A673 (cell line): ENCODE measurements at regions not wholly inside any gene's neighbourhood (a gene's known extent, or its start where the extent isn't known, plus 50 kb on each side); places are given as distances from the start of the nearest gene placed in this dataset.

Experiments
- CTCF ChIP-seq: fragments of 300-800, 200-600 bp; sonication (generic); conservative IDR thresholded peaks from 2 replicates; pipeline ENCODE4 v1.5.1; 2017; ENCODE audit warnings: low read depth, mild to moderate bottlenecking, antibody characterized with exemption, low read length, moderate library complexity, mixed read lengths
- EZH2 ChIP-seq: fragments of 200-600 bp; sonication (generic); IDR thresholded peaks from 2 replicates; pipeline ENCODE4 v1.6.1; 2017; ENCODE audit warnings: borderline replicate concordance, low read depth, mild to moderate bottlenecking, mixed read lengths, antibody characterized with exemption, low read length; ENCODE audit not compliant: poor library complexity, severe bottlenecking

DNA sequence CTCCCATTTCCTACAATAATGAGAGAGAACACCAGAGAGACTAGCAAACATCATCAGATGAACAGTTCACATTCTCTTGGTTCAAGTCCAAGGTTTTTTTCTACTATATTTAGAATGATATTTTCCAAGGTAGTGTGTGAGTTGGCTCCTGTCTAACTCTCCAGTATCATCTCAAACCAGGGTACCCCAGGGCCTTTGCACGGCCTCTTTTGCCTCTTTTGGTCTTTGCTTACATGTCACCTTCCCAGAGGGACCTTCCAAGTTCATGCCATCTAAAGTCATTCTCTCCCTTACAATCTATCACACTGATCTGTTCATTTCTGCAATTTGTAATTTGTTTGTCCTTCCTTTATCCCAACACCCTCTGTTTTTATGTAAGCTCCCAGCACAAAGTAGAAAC, 264.5 kb downstream of the VRK1 start:
- TF ChIP-seq CTCF = no peak
- TF ChIP-seq EZH2 = no peak
